GM21786 (cell line): ENCODE measurements at regions not wholly inside any gene's neighbourhood (a gene's known extent, or its start where the extent isn't known, plus 50 kb on each side); places are given as distances from the start of the nearest gene placed in this dataset.

Source experiments
- ATAC-seq: cut with Tn5 transposase; IDR thresholded peaks from one replicate; pipeline ENCODE4 v1.9.1; 2021; ENCODE audit not compliant: unreplicated experiment

DNA sequence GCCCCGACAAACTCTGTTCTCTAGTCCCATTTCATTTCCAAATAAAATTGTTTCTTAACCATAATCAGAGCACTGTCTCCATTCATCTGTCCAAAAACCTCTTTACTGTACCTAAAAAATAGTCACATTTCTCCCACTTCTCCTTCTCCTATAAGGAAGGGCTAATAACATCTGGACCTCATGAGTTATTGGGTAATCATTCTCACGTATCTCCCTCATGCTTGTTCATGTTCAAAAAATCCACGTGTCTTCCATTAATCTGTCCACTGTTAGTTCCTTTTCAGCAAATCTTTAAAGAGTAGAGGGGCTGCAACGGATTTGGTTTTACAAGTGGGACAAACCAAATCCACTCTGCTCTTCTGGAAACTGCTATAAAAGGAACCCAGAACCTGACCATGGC lies 1418.8 kb downstream of the MRPL39 start:
- no peak for ATAC-seq

DNA sequence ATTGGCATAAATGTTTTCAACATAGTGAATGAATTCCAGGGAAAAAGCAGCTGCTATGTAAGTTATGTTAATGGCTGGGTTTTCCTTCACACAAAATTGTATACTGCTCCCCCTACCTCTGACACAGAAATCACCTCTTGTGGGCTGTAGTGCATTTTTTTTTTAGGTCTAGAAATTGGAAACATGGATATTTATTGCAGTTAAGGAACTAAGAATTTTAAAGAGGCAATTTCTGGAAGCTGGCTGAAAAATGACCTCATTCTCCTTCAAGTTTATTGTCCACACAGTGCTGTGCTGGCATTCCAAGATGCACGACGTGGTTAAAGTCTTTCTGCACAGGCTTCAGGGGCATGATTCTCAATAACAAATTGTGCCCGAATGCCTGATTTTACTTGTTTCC lies 1424.2 kb downstream of the MRPL39 start:
- ATAC-seq, result no peak

DNA sequence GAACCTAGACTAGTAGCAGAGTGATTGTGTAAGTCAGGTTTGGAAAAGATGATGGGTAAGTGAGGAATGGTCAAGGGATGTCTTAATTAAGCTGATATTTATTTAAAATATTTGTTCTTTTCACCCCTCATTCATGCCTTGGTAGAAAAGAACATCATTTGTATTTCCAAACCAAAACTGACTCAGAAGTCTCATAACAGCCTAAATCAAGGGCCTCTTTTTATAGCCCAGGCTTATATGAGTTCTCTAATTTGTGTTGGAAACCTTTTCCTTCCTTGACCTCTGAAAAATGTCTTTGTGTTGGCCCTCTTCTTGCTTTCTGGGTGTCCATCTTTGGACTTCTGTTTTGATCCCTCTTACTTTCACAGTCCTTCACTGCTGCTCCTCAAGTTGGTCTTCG lies 1428.2 kb downstream of the MRPL39 start:
- no peak for ATAC-seq

- ATAC-seq, result no peak
These were observed 1432.2 kb downstream of the MRPL39 start for GRCh38 chr21:24175106-24175505.

DNA sequence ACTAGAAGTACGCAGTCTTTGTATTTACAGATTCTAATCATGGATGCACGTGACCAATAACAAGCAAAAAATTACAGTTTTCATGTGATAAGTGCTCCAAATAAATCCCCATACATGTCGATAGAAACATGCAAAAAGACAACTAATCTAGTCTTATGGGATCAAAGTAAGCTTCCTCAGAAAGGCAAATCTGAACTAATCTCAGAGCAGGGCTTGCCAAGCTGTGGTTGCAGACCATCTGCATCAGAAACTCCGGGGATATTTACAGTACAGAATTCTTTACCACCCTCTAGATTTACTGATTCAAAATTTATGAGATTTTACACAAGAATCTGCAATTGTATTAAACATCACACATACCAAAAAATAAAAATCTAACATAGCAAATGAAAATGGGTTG lies 1435.5 kb downstream of the MRPL39 start:
- ATAC-seq, result no peak

DNA sequence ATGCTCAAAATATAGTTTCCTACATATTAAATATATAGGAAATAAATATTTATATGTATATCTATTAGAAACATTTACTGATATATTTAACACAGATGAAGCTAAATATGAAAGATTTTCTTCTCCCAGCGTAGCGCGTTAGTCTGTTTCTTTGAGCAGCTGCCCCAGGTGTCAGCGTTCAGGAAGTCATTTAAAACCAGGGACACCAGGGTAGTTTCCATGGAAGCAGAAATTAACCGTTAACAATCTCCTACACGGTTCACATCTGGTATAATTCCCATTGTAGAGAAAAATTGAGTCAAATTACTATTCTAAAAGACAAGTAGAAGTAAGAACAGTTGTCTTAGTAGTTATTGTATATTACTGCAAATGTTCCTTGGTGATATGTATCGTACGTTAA lies 1443.7 kb downstream of the MRPL39 start:
- ATAC-seq, result no peak

- ATAC-seq, result no peak
These were observed 1446.8 kb downstream of the MRPL39 start for GRCh38 chr21:24160528-24160927.

DNA sequence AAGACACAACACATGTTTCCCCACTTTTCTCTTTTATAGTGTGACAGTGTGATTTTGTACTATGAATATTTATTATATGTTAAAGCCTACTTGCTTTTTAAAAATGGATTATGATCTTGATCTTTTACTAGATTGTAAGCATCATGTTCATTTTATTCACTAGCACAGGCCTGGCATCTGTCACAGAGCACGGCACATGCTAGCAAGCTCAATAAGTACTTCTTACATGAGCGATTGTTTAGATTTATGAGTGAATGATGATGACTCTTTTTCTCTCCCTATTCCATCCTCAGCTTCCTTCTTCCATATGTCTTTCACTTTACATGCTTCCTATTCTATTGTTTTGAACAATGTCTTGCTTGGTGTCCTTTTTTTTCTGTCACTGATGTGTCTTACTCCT lies 1454.1 kb downstream of the MRPL39 start:
- no peak for ATAC-seq

GRCh38 chr21:24150753-24151152 lies 1456.5 kb downstream of the MRPL39 start:
- no peak for ATAC-seq

GRCh38 chr21:24148461-24148860 lies 1458.8 kb downstream of the MRPL39 start:
- ATAC-seq, result no peak

DNA sequence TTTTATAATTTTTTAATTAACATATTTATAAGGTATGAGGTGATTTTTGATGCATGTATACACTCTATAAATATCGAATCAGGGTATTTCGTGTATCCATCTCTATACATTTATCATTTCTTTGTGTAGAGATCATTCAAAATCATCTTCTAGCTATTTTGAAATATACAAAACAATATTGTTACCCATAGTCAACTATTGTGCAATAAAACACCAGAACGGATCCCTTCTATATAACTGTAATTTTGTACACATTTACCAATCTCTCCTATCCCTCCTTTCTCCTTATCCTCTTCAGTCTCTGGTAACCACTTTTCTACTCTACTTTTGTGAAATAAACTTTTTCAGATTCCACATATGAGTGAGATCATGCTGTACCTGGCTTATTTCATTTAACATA lies 1459.6 kb downstream of the MRPL39 start:
- no peak for ATAC-seq

DNA sequence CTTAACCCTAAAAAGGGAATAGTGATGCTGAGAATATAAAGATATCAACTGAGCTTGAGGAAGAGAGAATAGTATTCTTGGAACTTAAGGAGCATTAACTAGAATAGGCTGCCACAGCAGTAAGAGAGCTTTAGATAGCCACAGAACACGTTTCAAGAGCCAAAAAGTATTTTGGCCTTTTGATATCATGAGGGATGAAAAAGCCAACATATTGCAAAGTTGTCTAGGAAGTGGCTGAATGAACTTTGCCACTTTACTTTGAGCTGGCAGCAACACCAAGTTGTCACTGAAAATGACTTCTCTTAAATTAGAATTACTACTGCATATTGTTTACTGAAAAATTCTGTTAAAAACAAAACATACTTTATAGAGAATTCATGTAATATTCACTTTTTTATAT lies 1476.2 kb downstream of the MRPL39 start:
- no peak for ATAC-seq

DNA sequence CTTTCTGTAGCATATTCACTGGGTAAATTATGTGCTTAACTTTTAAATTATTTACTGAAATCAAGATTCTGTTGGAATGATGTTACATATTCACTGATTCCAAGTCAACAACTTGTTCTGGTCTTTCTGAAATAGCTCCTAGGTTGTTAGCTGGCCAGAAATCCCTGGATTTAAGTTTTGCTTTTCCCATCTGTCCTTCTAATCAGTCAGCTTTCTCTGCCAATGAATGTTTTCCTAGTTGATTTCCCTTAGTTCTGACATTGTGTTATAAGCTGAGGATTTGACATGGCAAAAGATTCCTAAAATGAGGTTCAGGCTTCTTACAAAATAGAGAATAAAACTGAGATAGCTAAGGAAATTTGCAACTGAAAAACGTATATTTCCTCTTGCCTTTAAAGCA lies 1479.6 kb downstream of the MRPL39 start:
- no peak for ATAC-seq

GRCh38 chr21:24123785-24124184 lies 1483.5 kb downstream of the MRPL39 start:
- no peak for ATAC-seq

GRCh38 chr21:24118738-24119459 lies 1488.4 kb downstream of the MRPL39 start:
- ATAC-seq, result no peak

DNA sequence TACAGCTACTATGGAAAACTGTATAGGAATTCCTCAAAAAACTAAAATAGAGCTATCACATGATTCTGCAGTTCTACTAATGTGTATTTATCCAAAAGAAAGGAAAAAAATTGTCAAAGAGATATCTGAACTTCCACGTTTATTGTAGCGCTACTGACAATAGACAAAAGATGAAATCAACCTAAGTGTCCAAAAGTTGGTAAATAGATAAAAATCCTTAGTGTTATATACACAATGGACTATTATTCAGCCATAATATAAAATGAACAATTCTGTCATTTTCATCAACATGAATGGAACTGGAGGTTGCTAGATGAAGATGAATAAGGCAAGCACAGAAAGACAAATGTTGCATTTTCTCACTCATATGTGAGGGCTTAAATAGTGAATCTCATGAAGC lies 1492.1 kb downstream of the MRPL39 start:
- ATAC-seq, result no peak

- no peak for ATAC-seq
These were observed 1495.3 kb downstream of the MRPL39 start for GRCh38 chr21:24112020-24112419.

GRCh38 chr21:24110846-24111245 lies 1496.4 kb downstream of the MRPL39 start:
- no peak for ATAC-seq

DNA sequence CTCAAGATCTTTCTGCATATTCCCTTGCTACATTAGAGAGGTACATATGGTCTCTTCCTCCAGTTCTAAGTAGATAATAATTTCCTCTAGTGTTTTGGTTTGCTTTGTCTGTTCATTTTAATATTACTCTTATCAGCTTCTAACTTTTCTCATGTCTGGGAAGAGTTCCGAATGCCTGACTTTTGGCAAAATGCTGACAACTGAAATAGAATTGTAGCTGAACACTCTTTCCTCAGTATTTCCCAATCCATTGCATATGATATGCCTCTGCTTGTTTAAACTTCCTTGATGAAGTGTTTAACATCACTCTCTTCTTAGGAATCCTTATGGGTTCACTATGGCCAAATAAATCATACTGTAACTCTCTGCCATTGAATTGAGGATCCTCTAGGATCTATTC lies 1510.1 kb downstream of the MRPL39 start:
- ATAC-seq, result no peak

- ATAC-seq, result no peak
These were observed 1510.6 kb downstream of the MRPL39 start for GRCh38 chr21:24096651-24097050.

GRCh38 chr21:24093032-24093431 lies 1514.2 kb downstream of the MRPL39 start:
- ATAC-seq, result no peak

- ATAC-seq, result no peak
These were observed 1531.1 kb downstream of the MRPL39 start for GRCh38 chr21:24076179-24076578.

DNA sequence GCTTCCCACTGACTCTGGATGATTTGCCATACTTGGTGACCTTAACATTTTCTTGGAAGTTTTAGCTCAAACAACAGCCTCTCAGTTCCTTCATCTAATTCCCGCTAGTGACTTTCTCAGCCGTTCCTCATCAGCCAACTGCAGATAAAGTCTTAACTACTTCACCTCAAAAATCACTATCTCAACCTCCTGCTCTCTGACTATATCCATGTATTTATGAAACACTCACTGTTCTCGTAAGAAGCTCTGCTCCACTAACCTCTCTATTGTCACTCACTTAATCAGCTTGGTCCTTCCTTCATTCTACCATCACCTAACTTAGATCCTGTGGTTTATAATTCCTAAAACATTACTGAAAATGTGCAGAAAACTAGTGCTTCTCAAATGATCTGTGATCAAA lies 1551.6 kb downstream of the MRPL39 start:
- no peak for ATAC-seq
